ENCODE measurements at regions not wholly inside any gene's neighbourhood (a gene's known extent, or its start where the extent isn't known, plus 50 kb on each side); places are given as distances from the start of the nearest gene placed in this dataset.

DNA sequence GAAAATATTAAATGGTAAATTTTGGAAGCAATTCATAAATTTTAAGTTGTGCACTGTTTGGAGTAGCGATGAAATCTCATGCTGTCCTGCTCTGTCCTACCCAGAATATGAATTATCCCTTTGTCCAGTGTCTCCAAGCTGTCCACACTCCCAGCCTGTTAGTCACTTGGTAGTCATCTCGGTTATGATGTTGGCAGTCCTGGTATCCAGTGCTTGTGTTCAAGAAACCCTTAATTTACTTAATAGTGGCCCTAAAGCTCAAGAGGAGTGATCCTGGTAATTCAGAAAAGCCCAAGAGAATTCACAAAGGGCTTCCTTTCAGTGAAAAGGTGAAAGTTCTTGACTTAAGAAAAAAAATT lies 71.8 kb upstream of the STAM2 start:
- H3K4me3 ChIP-seq (ENCODE audit: low read depth, low read length): no peak overlapping the region
- DNase-seq (ENCODE audit: low read depth): no peak
- TF ChIP-seq MYC (IDR thresholded peaks at IDR 0.05; ENCODE audit: low read depth, low read length): no peak
- TF ChIP-seq POLR2A (IDR thresholded peaks at IDR 0.05; ENCODE audit: extremely low read depth, insufficient read length): no peak

DNA sequence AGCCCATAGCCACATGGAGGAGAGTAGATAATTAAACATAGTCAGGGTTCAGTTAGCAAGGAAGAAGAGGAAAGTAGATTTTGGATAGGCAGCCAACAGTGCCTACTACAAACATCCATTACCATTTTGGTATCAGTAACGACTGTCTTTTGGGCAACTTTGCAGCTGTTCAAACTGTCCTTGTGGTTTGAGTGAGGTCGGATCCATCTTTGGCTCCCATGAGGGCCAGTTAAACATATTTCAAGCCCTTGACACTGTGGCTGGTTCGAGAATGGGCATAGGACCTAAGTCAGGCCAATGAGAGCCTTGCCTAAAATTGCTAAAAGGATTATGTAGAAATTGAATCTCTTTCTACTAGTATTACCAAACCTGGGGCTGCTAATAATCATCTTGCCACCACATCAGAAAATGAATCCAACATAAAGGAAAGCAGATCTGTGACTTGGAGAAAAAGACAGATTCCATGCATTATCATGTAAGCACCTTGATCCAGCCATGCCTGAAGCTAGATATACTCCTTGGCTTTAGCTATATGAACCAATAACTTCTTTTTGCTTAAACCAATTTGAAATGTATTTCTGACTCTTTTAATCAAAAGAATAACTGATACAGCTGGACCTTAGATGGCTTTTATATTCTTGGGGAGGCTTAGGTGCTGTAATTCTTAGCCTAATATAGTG lies 75.0 kb upstream of the STAM2 start:
- TF ChIP-seq, protein P1, sequence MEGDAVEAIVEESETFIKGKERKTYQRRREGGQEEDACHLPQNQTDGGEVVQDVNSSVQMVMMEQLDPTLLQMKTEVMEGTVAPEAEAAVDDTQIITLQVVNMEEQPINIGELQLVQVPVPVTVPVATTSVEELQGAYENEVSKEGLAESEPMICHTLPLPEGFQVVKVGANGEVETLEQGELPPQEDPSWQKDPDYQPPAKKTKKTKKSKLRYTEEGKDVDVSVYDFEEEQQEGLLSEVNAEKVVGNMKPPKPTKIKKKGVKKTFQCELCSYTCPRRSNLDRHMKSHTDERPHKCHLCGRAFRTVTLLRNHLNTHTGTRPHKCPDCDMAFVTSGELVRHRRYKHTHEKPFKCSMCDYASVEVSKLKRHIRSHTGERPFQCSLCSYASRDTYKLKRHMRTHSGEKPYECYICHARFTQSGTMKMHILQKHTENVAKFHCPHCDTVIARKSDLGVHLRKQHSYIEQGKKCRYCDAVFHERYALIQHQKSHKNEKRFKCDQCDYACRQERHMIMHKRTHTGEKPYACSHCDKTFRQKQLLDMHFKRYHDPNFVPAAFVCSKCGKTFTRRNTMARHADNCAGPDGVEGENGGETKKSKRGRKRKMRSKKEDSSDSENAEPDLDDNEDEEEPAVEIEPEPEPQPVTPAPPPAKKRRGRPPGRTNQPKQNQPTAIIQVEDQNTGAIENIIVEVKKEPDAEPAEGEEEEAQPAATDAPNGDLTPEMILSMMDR (IDR thresholded peaks at IDR 0.05; ENCODE audit: low read depth, low read length): no peak
- TF ChIP-seq MYC (IDR thresholded peaks at IDR 0.05; ENCODE audit: low read depth, low read length) (no peak), POLR2A (IDR thresholded peaks at IDR 0.05; ENCODE audit: extremely low read depth, insufficient read length) (no peak)
- TF ChIP-seq, protein P2, sequence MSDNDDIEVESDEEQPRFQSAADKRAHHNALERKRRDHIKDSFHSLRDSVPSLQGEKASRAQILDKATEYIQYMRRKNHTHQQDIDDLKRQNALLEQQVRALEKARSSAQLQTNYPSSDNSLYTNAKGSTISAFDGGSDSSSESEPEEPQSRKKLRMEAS (IDR thresholded peaks at IDR 0.05; ENCODE audit: low read depth, low read length): no peak
- no peak overlapping the region for H3K4me3 ChIP-seq (ENCODE audit: low read depth, low read length)
- no peak for DNase-seq (ENCODE audit: low read depth)

DNA sequence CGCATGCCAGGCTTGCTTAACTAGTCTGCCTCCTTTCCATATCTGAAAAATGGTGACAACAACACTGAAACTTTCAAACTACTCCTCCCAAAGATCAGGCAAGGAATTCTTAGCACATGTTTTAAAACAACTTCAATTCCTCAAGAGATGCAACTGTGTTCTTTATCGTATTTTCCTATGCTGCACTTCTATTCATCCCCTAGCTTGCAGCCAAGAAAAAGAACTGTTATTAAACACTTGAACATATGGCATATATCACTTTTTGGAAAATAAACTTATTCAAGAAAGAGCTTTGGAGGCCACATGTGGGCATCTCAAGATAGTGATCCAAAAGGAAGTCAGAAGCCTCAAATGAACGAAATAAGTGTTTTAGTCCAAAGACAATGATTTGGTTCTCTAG lies 75.6 kb upstream of the STAM2 start:
- H3K4me3 ChIP-seq (ENCODE audit: low read depth, low read length): no peak overlapping the region
- DNase-seq (ENCODE audit: low read depth): no peak
- TF ChIP-seq, protein P2 (IDR thresholded peaks at IDR 0.05; ENCODE audit: low read depth, low read length): no peak
- TF ChIP-seq MYC (IDR thresholded peaks at IDR 0.05; ENCODE audit: low read depth, low read length): no peak
- no peak for TF ChIP-seq POLR2A (IDR thresholded peaks at IDR 0.05; ENCODE audit: extremely low read depth, insufficient read length)
- TF ChIP-seq, protein P1 (IDR thresholded peaks at IDR 0.05; ENCODE audit: low read depth, low read length): no peak

DNA sequence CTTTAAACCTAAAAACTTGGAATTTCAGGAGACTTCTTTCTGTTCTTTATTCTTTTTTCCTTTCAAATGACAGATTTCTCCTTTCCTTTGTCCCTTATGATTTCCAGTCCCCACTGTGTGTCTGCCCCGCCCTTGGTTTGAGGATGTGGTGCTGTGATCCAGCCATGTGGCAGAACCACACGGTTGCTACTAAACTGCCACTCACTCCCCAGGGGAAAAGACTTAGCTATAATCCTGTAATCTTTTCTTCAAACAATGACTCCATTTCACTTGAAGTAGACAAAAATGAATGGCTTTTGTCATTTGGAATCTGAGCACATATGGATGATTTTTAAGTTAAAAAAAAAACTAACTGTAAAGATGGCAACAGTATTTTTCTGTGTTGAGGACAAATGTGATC lies 76.2 kb upstream of the STAM2 start:
- peak; percentile 15 for DNase-seq (ENCODE audit: low read depth)
- no peak overlapping the region for H3K4me3 ChIP-seq (ENCODE audit: low read depth, low read length)
- TF ChIP-seq POLR2A (IDR thresholded peaks at IDR 0.05; ENCODE audit: extremely low read depth, insufficient read length): no peak
- TF ChIP-seq, protein P2 (IDR thresholded peaks at IDR 0.05; ENCODE audit: low read depth, low read length): no peak
- TF ChIP-seq MYC (IDR thresholded peaks at IDR 0.05; ENCODE audit: low read depth, low read length): no peak
- TF ChIP-seq, protein P1 (IDR thresholded peaks at IDR 0.05; ENCODE audit: low read depth, low read length): no peak

DNA sequence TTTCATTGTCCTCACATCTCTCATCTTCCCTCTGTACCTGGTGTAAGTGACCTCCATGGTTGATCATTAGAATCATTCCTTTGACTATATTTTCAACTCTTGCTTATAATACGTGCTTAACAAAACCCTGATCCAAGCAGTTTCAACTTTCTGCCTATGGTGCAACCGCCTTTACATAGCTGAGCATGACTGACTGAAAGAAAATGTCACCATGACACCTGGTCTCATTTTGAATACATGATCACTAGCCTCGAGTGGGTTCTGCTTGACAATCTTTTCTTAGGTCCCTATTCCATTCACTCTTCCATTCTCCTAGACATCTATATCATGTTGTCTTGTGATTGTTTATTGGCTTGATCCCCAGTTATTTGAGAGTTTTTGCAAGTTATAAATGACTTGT lies 78.9 kb upstream of the STAM2 start:
- no peak overlapping the region for H3K4me3 ChIP-seq (ENCODE audit: low read depth, low read length)
- no peak for DNase-seq (ENCODE audit: low read depth)
- TF ChIP-seq, protein P2 (IDR thresholded peaks at IDR 0.05; ENCODE audit: low read depth, low read length): no peak
- TF ChIP-seq MYC (IDR thresholded peaks at IDR 0.05; ENCODE audit: low read depth, low read length) (no peak), POLR2A (IDR thresholded peaks at IDR 0.05; ENCODE audit: extremely low read depth, insufficient read length) (no peak)
- TF ChIP-seq, protein P1 (IDR thresholded peaks at IDR 0.05; ENCODE audit: low read depth, low read length): no peak

DNA sequence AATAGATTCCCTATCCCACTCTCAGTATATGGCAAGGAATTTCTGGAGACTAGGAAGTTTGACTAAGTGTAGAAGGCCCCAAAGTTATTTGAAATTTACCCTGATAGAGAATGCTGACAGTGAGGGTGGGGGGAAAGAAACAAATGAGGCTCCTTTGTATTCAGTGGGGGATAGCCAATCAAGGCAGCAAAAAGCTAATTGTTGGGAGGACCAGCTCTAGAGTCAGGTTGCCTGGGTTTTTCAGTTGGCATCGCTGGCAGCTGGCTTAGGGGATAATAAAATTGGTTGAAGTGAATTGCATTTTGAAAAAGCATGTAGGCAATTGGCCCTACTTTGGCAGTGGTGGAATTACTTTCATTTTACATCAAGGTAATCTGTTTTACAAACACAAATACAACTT lies 79.4 kb upstream of the STAM2 start:
- DNase-seq (ENCODE audit: low read depth): no peak
- no peak overlapping the region for H3K4me3 ChIP-seq (ENCODE audit: low read depth, low read length)
- TF ChIP-seq MYC (IDR thresholded peaks at IDR 0.05; ENCODE audit: low read depth, low read length) (no peak), POLR2A (IDR thresholded peaks at IDR 0.05; ENCODE audit: extremely low read depth, insufficient read length) (no peak)
- TF ChIP-seq, protein P2 (IDR thresholded peaks at IDR 0.05; ENCODE audit: low read depth, low read length): no peak
- TF ChIP-seq, protein P1 (IDR thresholded peaks at IDR 0.05; ENCODE audit: low read depth, low read length): no peak

Data from NB4 (cell line).